Heart left ventricle (tissue), 13 donors: ENCODE measurements at regions not wholly inside any gene's neighbourhood (a gene's known extent, or its start where the extent isn't known, plus 50 kb on each side); places are given as distances from the start of the nearest gene placed in this dataset.

Source experiments
- POLR2A ChIP-seq, 2 donors: fragments of 450-650 bp; IDR thresholded peaks; one replicate each; pipeline ENCODE4 v1.6.1; 2017; ENCODE audit warnings: antibody characterized with exemption in 2 of 2, mild to moderate bottlenecking in 2 of 2, moderate library complexity in 2 of 2
- TF ChIP-seq, protein P1 (sequence below), 12 donors: fragments of 200-600 bp; sonication (generic) in 4 of 12; IDR thresholded peaks; one replicate each; pipeline versions ENCODE4 v1.5.0 to v1.8.0; 2018 to 2022; ENCODE audit warnings: antibody characterized with exemption in 12 of 12, mild to moderate bottlenecking in 5 of 12
- donor health status: ischemic (EF 13 %, LVEDD 7.1; RV severe dilation, severe dysfunction).
- donor health status: DM: no; HTN: yes; CAD: no.
- donor health status: DM: no; HTN: no; CAD: no.
- donor health status: ischemic (EF 25% LVEDD 6.9; RV normal size, moderate dysfunction).
- donor health status: ischemic (EF 25% LVEDD 5.7; RV mildly dilated, moderate dysfunction).
- donor health status: ischemic (EF 35%, LVEDD 5.7; RV mildly dilated, moderate dysfunction).
- donor health status: nonischemic (EF 11% LVEDD 7.7; RV severe dilation, severe dysfunction).
- donor health status: DM: yes; HTN: yes; CAD: no.
- donor health status: PGD.
- donor health status: ischemic (EF 29% LVEDD 5.4; RV normal size, mild dysfunction).
- donor health status: nonischemic (EF 23%, LVEDD 6.1; RV moderate dilation, normal function).

DNA sequence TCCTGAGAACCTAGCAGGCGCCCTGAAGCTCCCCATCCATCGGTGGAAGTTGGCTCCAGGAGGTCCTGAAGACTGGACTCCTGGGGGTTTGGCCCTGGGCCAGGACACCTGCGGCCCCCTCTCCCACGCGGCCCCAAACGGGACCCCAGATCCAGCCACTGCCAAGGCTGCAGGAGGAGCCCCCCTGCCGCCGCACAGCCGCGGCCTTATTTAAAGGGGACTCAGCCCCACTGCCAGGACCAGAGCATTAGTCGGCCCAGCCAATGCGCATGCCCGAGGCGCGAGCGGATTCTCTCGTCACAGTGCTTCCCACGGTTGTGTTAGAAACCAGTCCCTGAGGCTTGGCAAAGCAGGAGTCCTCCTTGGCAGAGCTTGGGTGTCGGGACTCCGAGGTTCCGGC lies 775.2 kb upstream of the ALG10B start:
- TF ChIP-seq, protein P1, sequence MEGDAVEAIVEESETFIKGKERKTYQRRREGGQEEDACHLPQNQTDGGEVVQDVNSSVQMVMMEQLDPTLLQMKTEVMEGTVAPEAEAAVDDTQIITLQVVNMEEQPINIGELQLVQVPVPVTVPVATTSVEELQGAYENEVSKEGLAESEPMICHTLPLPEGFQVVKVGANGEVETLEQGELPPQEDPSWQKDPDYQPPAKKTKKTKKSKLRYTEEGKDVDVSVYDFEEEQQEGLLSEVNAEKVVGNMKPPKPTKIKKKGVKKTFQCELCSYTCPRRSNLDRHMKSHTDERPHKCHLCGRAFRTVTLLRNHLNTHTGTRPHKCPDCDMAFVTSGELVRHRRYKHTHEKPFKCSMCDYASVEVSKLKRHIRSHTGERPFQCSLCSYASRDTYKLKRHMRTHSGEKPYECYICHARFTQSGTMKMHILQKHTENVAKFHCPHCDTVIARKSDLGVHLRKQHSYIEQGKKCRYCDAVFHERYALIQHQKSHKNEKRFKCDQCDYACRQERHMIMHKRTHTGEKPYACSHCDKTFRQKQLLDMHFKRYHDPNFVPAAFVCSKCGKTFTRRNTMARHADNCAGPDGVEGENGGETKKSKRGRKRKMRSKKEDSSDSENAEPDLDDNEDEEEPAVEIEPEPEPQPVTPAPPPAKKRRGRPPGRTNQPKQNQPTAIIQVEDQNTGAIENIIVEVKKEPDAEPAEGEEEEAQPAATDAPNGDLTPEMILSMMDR (IDR thresholded peaks at IDR 0.05), result no peak
- TF ChIP-seq POLR2A (IDR thresholded peaks at IDR 0.05), result no peak
